NCI-H2196 (cell line): ENCODE measurements at regions not wholly inside any gene's neighbourhood (a gene's known extent, or its start where the extent isn't known, plus 50 kb on each side); places are given as distances from the start of the nearest gene placed in this dataset.

Experiments
- DNase-seq: peaks from one replicate; lab custom pipeline; 2025; ENCODE audit not compliant: unreplicated experiment; lab: John Stamatoyannopoulos, UW

GRCh38 chr4:30281986-30282385 is 438.2 kb upstream of the PCDH7 start:
- no peak for DNase-seq

- no peak for DNase-seq
Measured at GRCh38 chr4:30283336-30283735, 436.8 kb upstream of the PCDH7 start.

- DNase-seq = no peak
Measured at GRCh38 chr4:30294295-30294694, 425.9 kb upstream of the PCDH7 start.

- no peak for DNase-seq
Measured at GRCh38 chr4:30295652-30296051, 424.5 kb upstream of the PCDH7 start.

GRCh38 chr4:30314001-30314400 is 406.2 kb upstream of the PCDH7 start:
- DNase-seq = no peak

- no peak for DNase-seq
Measured at GRCh38 chr4:30330894-30331652, 389.1 kb upstream of the PCDH7 start.

- DNase-seq = no peak
Measured at GRCh38 chr4:30341731-30342130, 378.4 kb upstream of the PCDH7 start.

GRCh38 chr4:30350288-30350687 is 369.9 kb upstream of the PCDH7 start:
- no peak for DNase-seq

GRCh38 chr4:30354605-30355004 is 365.6 kb upstream of the PCDH7 start:
- DNase-seq = no peak

- no peak for DNase-seq
Measured at GRCh38 chr4:30362436-30362835, 357.7 kb upstream of the PCDH7 start.

GRCh38 chr4:30370105-30370504 is 350.1 kb upstream of the PCDH7 start:
- no peak for DNase-seq

GRCh38 chr4:30380404-30380998 is 339.7 kb upstream of the PCDH7 start:
- peak; percentile 54 for DNase-seq

GRCh38 chr4:30385650-30386049 is 334.5 kb upstream of the PCDH7 start:
- DNase-seq = no peak

GRCh38 chr4:30386266-30386895 is 333.8 kb upstream of the PCDH7 start:
- no peak for DNase-seq

GRCh38 chr4:30395902-30396301 is 324.3 kb upstream of the PCDH7 start:
- DNase-seq = no peak

- DNase-seq = no peak
Measured at GRCh38 chr4:30396772-30397475, 323.2 kb upstream of the PCDH7 start.

GRCh38 chr4:30399476-30399875 is 320.7 kb upstream of the PCDH7 start:
- no peak for DNase-seq

GRCh38 chr4:30402276-30402675 is 317.9 kb upstream of the PCDH7 start:
- DNase-seq = no peak

- no peak for DNase-seq
Measured at GRCh38 chr4:30413915-30414314, 306.3 kb upstream of the PCDH7 start.

- DNase-seq = no peak
Measured at GRCh38 chr4:30416547-30416946, 303.6 kb upstream of the PCDH7 start.

GRCh38 chr4:30427932-30428331 is 292.2 kb upstream of the PCDH7 start:
- no peak for DNase-seq
